ENCODE measurements at regions not wholly inside any gene's neighbourhood (a gene's known extent, or its start where the extent isn't known, plus 50 kb on each side); places are given as distances from the start of the nearest gene placed in this dataset.

- H3K4me1 ChIP-seq (ENCODE audit: control insufficient read depth in 1 of 2, insufficient read depth in 2 of 2, low read length in 2 of 2), result no peaks in the 10 kb centered on the region
- TF ChIP-seq, protein P1, sequence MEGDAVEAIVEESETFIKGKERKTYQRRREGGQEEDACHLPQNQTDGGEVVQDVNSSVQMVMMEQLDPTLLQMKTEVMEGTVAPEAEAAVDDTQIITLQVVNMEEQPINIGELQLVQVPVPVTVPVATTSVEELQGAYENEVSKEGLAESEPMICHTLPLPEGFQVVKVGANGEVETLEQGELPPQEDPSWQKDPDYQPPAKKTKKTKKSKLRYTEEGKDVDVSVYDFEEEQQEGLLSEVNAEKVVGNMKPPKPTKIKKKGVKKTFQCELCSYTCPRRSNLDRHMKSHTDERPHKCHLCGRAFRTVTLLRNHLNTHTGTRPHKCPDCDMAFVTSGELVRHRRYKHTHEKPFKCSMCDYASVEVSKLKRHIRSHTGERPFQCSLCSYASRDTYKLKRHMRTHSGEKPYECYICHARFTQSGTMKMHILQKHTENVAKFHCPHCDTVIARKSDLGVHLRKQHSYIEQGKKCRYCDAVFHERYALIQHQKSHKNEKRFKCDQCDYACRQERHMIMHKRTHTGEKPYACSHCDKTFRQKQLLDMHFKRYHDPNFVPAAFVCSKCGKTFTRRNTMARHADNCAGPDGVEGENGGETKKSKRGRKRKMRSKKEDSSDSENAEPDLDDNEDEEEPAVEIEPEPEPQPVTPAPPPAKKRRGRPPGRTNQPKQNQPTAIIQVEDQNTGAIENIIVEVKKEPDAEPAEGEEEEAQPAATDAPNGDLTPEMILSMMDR (IDR thresholded peaks at IDR 0.05), result no peak
- WGBS (ENCODE audit: insufficient coverage), result no CpG with 5 or more reads among the region's 3 CpGs
Observed at GRCh38 chr3:190973771-190974170, 111.3 kb upstream of the GMNC start.

DNA sequence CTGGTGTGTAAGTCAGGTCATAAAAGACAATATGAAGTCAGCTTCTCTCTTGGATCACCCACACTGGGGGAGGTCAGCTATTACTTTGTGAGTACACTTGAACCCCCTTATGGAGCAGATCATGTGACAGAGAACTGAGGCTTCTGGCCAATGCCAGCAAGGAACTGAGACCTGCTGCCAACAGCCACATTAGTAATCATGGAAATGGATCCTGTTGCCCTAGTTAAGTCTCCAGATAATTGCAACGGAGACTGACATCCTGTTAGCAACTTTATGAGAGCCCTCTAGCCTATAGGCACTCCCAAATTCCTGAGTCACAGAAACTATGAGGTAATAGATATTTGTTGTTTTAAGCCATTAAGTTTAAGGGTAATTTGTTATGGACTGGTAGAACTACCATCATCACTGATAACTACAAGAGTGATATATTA is 110.4 kb upstream of the GMNC start:
- H3K27me3 Mint-ChIP-seq (ENCODE audit: low read depth in 3 of 3), result no peaks in the 10 kb centered on the region
- Histone ChIP-seq H3K4me1 (ENCODE audit: control insufficient read depth in 1 of 2, insufficient read depth in 2 of 2, low read length in 2 of 2) (no peaks in the 10 kb centered on the region), H3K4me2 (replicated peaks; ENCODE audit: extremely low read depth, low read length, poor library complexity, severe bottlenecking) (no peak overlapping the region), H4K20me1 (ENCODE audit: insufficient read depth, low read length) (no peaks in the 10 kb centered on the region), H3K27ac (ENCODE audit: low read depth in 1 of 2, low read length in 2 of 2) (no peak overlapping the region), H3K27me3 (ENCODE audit: control insufficient read depth in 2 of 2, insufficient read depth in 2 of 2, low read length in 2 of 2) (no peaks in the 10 kb centered on the region), H3K79me2 (ENCODE audit: insufficient read depth, low read length) (no peaks in the 10 kb centered on the region), H3K9me3 (replicated peaks in 1 of 2; ENCODE audit: control insufficient read depth in 1 of 2, insufficient read depth in 1 of 2, low read length in 2 of 2) (no peaks in the 10 kb centered on the region), H3K36me3 (replicated peaks in 1 of 2; ENCODE audit: control insufficient read depth in 1 of 2, insufficient read depth in 2 of 2, low read length in 2 of 2) (no peaks in the 10 kb centered on the region), H2AFZ (ENCODE audit: insufficient read depth, low read depth, low read length, poor library complexity, severe bottlenecking) (no peak overlapping the region), H3K9ac (ENCODE audit: insufficient read depth, low read length, poor library complexity, severe bottlenecking) (no peak overlapping the region), H3K4me3 (replicated peaks in 1 of 3; ENCODE audit: low read depth in 2 of 3, low read length in 3 of 3) (no peak overlapping the region)
- WGBS (ENCODE audit: insufficient coverage), result no CpG with 5 or more reads among the region's 1 CpG
- TF ChIP-seq, protein P1 (IDR thresholded peaks at IDR 0.05), result no peak
- no peaks in the 10 kb centered on the region for H3K4me1 Mint-ChIP-seq
- H3K4me3 Mint-ChIP-seq, result no peak overlapping the region
- H3K27ac Mint-ChIP-seq, result no peak overlapping the region
- H3K36me3 Mint-ChIP-seq, result no peaks in the 10 kb centered on the region
- intact Hi-C loops (cut with micrococcal nuclease), result no loop called here
- no peaks in the 10 kb centered on the region for H3K9me3 Mint-ChIP-seq
- no peak for DNase-seq

More at GRCh38 chr3:190973771-190974170, 111.3 kb upstream of the GMNC start:
- no peaks in the 10 kb centered on the region for H3K36me3 ChIP-seq (replicated peaks in 1 of 2; ENCODE audit: control insufficient read depth in 1 of 2, insufficient read depth in 2 of 2, low read length in 2 of 2)
- no peaks in the 10 kb centered on the region for H3K79me2 ChIP-seq (ENCODE audit: insufficient read depth, low read length)
- H2AFZ ChIP-seq (ENCODE audit: insufficient read depth, low read depth, low read length, poor library complexity, severe bottlenecking), result no peak overlapping the region
- peaks cover 0 to 3% of the 10 kb centered on the region in 2 donors for H3K9me3 ChIP-seq (replicated peaks in 1 of 2; ENCODE audit: control insufficient read depth in 1 of 2, insufficient read depth in 1 of 2, low read length in 2 of 2)
- peaks cover 0 to 3% (median 0%) of the 10 kb centered on the region in 7 donors for H3K9me3 Mint-ChIP-seq
- DNase-seq, result no peak
- intact Hi-C loops (cut with micrococcal nuclease), result no loop called here
- no peak overlapping the region for H3K4me2 ChIP-seq (replicated peaks; ENCODE audit: extremely low read depth, low read length, poor library complexity, severe bottlenecking)
- no peak overlapping the region for H3K27ac ChIP-seq (ENCODE audit: low read depth in 1 of 2, low read length in 2 of 2)
- H3K27me3 Mint-ChIP-seq (ENCODE audit: low read depth in 3 of 3), result no peaks in the 10 kb centered on the region
- no peak overlapping the region for H3K4me3 Mint-ChIP-seq
- H4K20me1 ChIP-seq (ENCODE audit: insufficient read depth, low read length), result no peaks in the 10 kb centered on the region
- H3K9ac ChIP-seq (ENCODE audit: insufficient read depth, low read length, poor library complexity, severe bottlenecking), result no peak overlapping the region
- no peaks in the 10 kb centered on the region for H3K27me3 ChIP-seq (ENCODE audit: control insufficient read depth in 2 of 2, insufficient read depth in 2 of 2, low read length in 2 of 2)
- no peak overlapping the region for H3K4me3 ChIP-seq (replicated peaks in 1 of 3; ENCODE audit: low read depth in 2 of 3, low read length in 3 of 3)
- H3K27ac Mint-ChIP-seq, result no peak overlapping the region
- no peaks in the 10 kb centered on the region for H3K4me1 Mint-ChIP-seq
- H3K36me3 Mint-ChIP-seq, result no peaks in the 10 kb centered on the region

All from CD14-positive monocyte (primary cell).